Stimulated activated CD8-positive, alpha-beta memory T cell treated with anti-CD3 and anti-CD28 coated beads, Interleukin-4, amount 100 ng/mL, for 24 hours (primary cell): ENCODE measurements at regions not wholly inside any gene's neighbourhood (a gene's known extent, or its start where the extent isn't known, plus 50 kb on each side); places are given as distances from the start of the nearest gene placed in this dataset.

Experiments
- DNase-seq: peaks from one replicate; pipeline ENCODE4 v3.0.0-alpha.2; 2020; ENCODE audit warnings: low read depth

GRCh38 chr15:97892167-97892938, 68.2 kb upstream of the ARRDC4 start:
- no peak for DNase-seq

GRCh38 chr15:97893967-97894366, 66.5 kb upstream of the ARRDC4 start:
- no peak for DNase-seq

GRCh38 chr15:97899981-97900380, 60.5 kb upstream of the ARRDC4 start:
- DNase-seq, result no peak

GRCh38 chr15:97902140-97902780, 58.2 kb upstream of the ARRDC4 start:
- DNase-seq, result no peak

GRCh38 chr15:97903560-97903959, 56.9 kb upstream of the ARRDC4 start:
- DNase-seq, result no peak

GRCh38 chr15:97903971-97904572, 56.4 kb upstream of the ARRDC4 start:
- no peak for DNase-seq

GRCh38 chr15:97909291-97909891, 51.1 kb upstream of the ARRDC4 start:
- peak; percentile 38 for DNase-seq
